Thyroid gland (tissue), 4 donors: ENCODE measurements at regions not wholly inside any gene's neighbourhood (a gene's known extent, or its start where the extent isn't known, plus 50 kb on each side); places are given as distances from the start of the nearest gene placed in this dataset.

Experiments
- DNase-seq, 2 donors: peaks; one replicate each; pipeline ENCODE4 v3.0.0-alpha.2; 2019
- H3K27ac ChIP-seq, 3 donors: fragments of 200-600 bp; sonication (generic); 1 replicate in 2 of 3; 2 replicates in 1 of 3; pipeline ENCODE4 v1.5.1; 2016 to 2019; ENCODE audit warnings: mild to moderate bottlenecking in 1 of 3, moderate library complexity in 1 of 3
- H3K27me3 ChIP-seq: fragments of 200-600 bp; sonication (generic); one replicate; pipeline ENCODE4 v1.5.1; 2019
- H3K36me3 ChIP-seq, 2 donors: fragments of 200-600 bp; sonication (generic); one replicate each; pipeline ENCODE4 v1.5.1; 2016 to 2019
- H3K4me1 ChIP-seq, 2 donors: fragments of 200-600 bp; sonication (generic); one replicate each; pipeline ENCODE4 v1.5.1; 2017 to 2019
- H3K4me3 ChIP-seq, 3 donors: fragments of 200-600 bp; sonication (generic); replicated peaks in 1 of 3; 1 replicate in 2 of 3; 2 replicates in 1 of 3; pipeline ENCODE4 v1.5.1; 2016; ENCODE audit warnings: mild to moderate bottlenecking in 1 of 3
- H3K9me3 ChIP-seq: fragments of 200-600 bp; sonication (generic); one replicate; pipeline ENCODE4 v1.5.1; 2017
- CTCF ChIP-seq, 6 experiments: fragments of 200-600 bp in 3 of 6; fragments of 450-650 bp in 3 of 6; sonication (generic) in 3 of 6; IDR thresholded peaks; one replicate each; pipeline ENCODE4 v1.5.1; 2016 to 2019; ENCODE audit warnings: antibody characterized with exemption in 6 of 6, mild to moderate bottlenecking in 2 of 6, inconsistent platforms in 1 of 6, moderate library complexity in 1 of 6
- POLR2A ChIP-seq, 2 donors: fragments of 450-650 bp; IDR thresholded peaks; one replicate each; pipeline ENCODE4 v1.6.1; 2017; ENCODE audit warnings: antibody characterized with exemption in 2 of 2, mild to moderate bottlenecking in 2 of 2, moderate library complexity in 1 of 2
- WGBS, 2 donors: methylation state at CpG; one replicate each; pipeline ENCODE4 v1.1.5; 2017; 5-methylcytosine and 5-hydroxymethylcytosine counted together
- intact Hi-C: fragments of 100-400 bp; cut with DNase I; formaldehyde crosslinking; loops from one replicate; pipeline ENCODE4 v1.15.1; 2023

- Histone ChIP-seq H3K27ac (no peak overlapping the region), H3K27me3 (no peaks in the 10 kb centered on the region), H3K4me1 (no peaks in the 10 kb centered on the region), H3K9me3 (no peaks in the 10 kb centered on the region), H3K36me3 (no peaks in the 10 kb centered on the region), H3K4me3 (no peak overlapping the region)
- intact Hi-C loops = no loop called here
- no peak for DNase-seq
- 94% methylated on average over 4 of the region's 4 CpGs for WGBS, 2 donors
- TF ChIP-seq CTCF (IDR thresholded peaks at IDR 0.05) (no peak), POLR2A (IDR thresholded peaks at IDR 0.05) (no peak)
Measured at GRCh38 chr3:67894510-67894909, 240.1 kb upstream of the SUCLG2 start.

GRCh38 chr3:67884345-67884744, 229.9 kb upstream of the SUCLG2 start:
- intact Hi-C loops = no loop called here
- no peak for TF ChIP-seq POLR2A (IDR thresholded peaks at IDR 0.05)
- no peak for TF ChIP-seq CTCF (IDR thresholded peaks at IDR 0.05)
- Histone ChIP-seq H3K4me3 (no peak overlapping the region), H3K4me1 (no peaks in the 10 kb centered on the region), H3K9me3 (no peaks in the 10 kb centered on the region), H3K36me3 (no peaks in the 10 kb centered on the region), H3K27ac (no peak overlapping the region), H3K27me3 (no peaks in the 10 kb centered on the region)
- 82 to 85% methylated on average over 1 of the region's 1 CpG for WGBS, 2 donors
- DNase-seq = no peak

GRCh38 chr3:67883766-67884165, 229.4 kb upstream of the SUCLG2 start:
- Histone ChIP-seq H3K4me1 (no peaks in the 10 kb centered on the region), H3K9me3 (no peaks in the 10 kb centered on the region), H3K27ac (no peak overlapping the region), H3K36me3 (no peaks in the 10 kb centered on the region), H3K4me3 (no peak overlapping the region), H3K27me3 (no peaks in the 10 kb centered on the region)
- no peak for TF ChIP-seq CTCF (IDR thresholded peaks at IDR 0.05)
- DNase-seq = no peak
- intact Hi-C loops = no loop called here
- 71 to 82% methylated on average over 2 of the region's 2 CpGs for WGBS, 2 donors

GRCh38 chr3:67882981-67883380, 228.6 kb upstream of the SUCLG2 start:
- no peak overlapping the region for H3K27ac ChIP-seq
- no peaks in the 10 kb centered on the region for H3K4me1 ChIP-seq
- H3K4me3 ChIP-seq = no peak overlapping the region
- H3K9me3 ChIP-seq = no peaks in the 10 kb centered on the region
- H3K27me3 ChIP-seq = no peaks in the 10 kb centered on the region
- H3K36me3 ChIP-seq = no peaks in the 10 kb centered on the region
- 80 to 84% methylated on average over 5 of the region's 5 CpGs for WGBS, 2 donors
- intact Hi-C loops = no loop called here
- DNase-seq = no peak
- TF ChIP-seq CTCF (IDR thresholded peaks at IDR 0.05) = no peak
- no peak for TF ChIP-seq POLR2A (IDR thresholded peaks at IDR 0.05)

- H3K27ac ChIP-seq = no peak overlapping the region
- 58 to 67% methylated on average over 2 of the region's 2 CpGs for WGBS, 2 donors
- no peak for DNase-seq
- no peaks in the 10 kb centered on the region for H3K4me1 ChIP-seq
- no peaks in the 10 kb centered on the region for H3K9me3 ChIP-seq
- H3K4me3 ChIP-seq = no peak overlapping the region
- TF ChIP-seq CTCF (IDR thresholded peaks at IDR 0.05) (no peak), POLR2A (IDR thresholded peaks at IDR 0.05) (no peak)
- intact Hi-C loops = no loop called here
- H3K36me3 ChIP-seq = no peaks in the 10 kb centered on the region
- no peaks in the 10 kb centered on the region for H3K27me3 ChIP-seq
Measured at GRCh38 chr3:67876261-67876660, 221.8 kb upstream of the SUCLG2 start.
